Limb (tissue), 2 donors: ENCODE measurements at regions not wholly inside any gene's neighbourhood (a gene's known extent, or its start where the extent isn't known, plus 50 kb on each side); places are given as distances from the start of the nearest gene placed in this dataset.
"Not testable (repeated sequence)": the region's sequence is repeated elsewhere in the genome, so short reads cannot be mapped to it uniquely, and the experiment has no call there.

Experiments used
- DNase-seq, 2 donors: peaks; one replicate each; pipeline ENCODE4 v3.0.0-alpha.2; 2016; ENCODE audit errors: extremely low spot score in 2 of 2

DNA sequence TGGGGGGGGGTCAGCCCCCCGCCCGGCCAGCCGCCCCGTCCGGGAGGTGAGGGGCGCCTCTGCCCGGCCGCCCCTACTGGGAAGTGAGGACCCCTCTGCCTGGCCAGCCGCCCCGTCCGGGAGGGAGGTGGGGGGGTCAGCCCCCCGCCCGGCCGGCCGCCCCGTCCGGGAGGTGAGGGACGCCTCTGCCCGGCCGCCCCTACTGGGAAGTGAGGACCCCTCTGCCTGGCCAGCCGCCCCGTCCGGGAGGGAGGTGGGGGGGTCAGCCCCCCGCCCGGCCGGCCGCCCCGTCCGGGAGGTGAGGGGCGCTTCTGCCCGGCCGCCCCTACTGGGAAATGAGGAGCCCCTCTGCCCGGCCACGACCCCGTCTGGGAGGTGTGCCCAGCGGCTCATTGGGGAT, 210.7 kb upstream of the RPL34 start:
- DNase-seq: not testable (repeated sequence)

DNA sequence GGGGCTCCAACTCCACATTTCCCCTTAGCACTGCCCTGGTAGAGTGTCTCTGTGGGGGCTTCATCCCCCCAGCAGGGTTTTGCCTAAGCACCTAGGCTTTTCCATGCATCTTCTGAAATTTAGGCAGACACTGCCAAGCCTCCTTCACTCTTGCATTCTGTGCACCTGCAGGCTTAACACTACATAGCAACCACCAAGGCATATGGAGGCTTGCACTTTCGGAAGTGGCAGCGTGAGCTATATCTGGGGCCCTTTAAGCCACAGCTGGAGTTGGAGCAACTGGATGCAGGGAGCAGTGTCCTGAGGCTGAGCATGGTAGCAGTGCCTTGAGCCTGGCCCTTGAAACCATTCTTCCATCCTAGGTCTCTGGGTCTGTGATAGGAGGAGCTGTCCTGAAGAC, 214.8 kb upstream of the RPL34 start:
- no peak for DNase-seq

DNA sequence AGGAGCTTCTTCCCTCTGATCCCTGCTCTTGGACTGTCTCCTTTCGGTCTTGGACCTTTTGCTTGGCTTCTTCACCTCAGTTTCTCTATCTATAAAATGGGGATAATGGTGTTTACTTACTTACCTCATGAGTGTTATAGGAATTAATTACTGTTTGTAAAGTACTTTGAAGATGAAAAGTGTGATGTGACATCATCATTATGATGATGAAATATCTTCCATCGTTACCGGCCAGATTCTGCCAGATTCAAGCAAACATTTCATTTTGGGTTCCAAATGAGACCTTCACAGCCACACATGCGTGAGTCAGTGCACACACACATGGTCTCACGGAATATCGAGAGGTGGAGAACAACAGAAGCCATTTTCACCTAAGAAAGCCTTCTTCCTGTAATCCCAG, 220.1 kb upstream of the RPL34 start:
- no peak for DNase-seq

DNA sequence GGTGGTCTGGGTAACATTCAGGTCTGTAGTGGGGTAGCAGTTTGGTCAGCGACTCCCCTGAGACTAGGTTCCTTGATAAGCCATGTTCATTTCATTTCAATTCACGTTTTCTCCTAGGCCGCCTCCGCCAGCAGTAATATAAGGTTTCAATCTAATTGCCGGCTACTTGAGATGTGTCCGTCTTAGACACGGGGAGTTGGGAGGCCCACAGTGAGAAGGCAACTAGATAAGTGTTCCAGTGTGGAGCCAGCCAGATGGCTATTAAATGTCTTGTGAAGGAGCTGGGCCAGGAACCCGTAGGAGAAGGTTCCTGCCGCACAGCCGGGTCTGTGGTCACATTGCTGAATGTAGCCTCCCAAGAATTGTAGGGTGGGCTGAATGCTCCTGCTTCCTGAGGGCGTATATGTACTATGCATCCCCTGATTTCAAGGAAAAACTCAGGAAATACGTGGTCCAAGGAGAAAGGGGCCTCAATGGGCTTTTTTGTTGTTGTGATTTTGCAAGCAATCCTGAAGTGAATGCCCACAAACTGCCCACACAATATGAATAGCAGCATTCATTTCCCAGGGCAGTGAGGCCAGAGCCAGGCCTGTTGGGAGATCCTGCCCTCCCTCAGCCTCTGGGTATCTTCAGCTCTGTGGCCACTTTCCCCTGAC, 220.6 kb upstream of the RPL34 start:
- DNase-seq: no peak

DNA sequence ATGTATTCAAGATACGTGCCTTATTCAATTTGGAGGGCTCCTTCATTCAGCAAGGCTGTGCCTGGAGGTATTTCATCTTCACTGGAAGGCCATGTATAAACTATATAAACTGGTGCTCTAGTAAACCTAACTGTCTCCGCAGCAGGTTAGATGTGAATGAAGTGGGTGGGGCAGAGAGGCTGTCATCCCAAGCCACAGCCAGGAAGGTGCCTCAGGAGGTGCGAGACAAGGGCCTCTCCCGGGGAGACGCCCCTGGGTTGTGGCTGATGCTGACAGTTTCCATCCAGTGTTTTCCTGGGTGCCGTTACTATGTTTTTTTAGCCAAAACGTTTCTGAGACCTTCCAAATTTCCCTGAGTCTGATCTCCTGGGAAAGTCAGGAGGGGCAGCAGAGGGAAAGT, 221.5 kb upstream of the RPL34 start:
- no peak for DNase-seq

DNA sequence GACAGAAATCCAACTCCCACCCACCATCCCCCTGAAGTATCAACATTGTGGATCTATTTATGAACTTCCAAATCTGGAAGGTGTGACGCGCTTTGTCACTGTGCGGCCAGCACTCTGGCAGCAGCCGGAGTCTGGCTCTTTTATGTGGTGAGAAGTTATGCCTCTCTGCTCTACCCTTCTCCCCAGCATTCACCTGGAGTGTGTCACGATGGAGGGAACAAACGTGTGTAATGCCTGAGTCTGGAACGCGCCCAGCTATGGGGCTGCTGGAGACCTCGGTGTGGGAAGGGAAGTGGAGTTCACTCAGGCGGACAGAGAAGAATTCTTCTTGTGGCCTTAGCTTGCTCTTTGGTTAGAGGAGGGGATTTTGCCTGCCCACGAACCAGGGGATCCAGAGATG, 222.1 kb upstream of the RPL34 start:
- DNase-seq: peak; percentile 18 to 54

DNA sequence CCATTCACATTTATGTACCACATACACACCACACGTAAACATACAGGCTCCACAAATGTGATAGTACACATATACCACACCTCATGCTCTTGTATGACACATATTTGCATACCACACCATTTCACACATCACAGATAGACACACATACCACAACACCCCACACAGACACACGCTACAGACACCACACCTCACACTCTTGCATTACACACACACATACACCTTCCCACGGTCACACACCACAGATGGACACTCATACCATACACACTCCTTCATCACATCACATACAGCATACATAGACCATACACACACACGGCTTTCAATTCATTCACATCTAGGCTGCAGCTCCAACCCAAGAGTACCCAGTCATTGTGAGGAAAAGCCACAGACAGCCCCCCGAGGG, 222.5 kb upstream of the RPL34 start:
- DNase-seq: no peak

DNA sequence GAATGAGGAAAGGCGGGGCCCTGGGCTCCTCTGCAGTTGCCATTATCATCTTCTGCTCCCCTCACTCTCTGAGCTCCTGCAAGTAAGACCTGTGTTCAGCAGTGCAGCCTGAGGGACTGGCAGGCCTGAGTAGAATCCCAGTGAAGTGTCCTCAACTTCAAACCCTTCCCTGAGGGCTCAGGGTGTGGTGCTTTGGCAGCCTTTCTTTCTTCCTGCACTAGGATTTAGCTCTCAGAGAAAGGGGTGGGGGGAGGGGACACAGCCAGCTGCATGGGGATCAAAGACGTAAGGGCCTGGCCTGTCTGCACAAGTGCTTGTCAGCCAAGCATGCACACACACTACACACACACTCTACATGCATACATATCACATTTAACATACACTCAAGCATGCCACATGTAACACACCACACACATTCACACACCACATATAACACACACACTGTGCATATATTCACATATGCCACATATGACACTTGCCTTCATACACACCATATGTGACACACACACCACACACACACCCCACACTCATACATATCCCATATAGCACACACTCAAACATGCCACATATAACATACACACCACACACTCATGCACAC, 223.4 kb upstream of the RPL34 start:
- DNase-seq: peak in 1 of 2 donors; percentile 8

DNA sequence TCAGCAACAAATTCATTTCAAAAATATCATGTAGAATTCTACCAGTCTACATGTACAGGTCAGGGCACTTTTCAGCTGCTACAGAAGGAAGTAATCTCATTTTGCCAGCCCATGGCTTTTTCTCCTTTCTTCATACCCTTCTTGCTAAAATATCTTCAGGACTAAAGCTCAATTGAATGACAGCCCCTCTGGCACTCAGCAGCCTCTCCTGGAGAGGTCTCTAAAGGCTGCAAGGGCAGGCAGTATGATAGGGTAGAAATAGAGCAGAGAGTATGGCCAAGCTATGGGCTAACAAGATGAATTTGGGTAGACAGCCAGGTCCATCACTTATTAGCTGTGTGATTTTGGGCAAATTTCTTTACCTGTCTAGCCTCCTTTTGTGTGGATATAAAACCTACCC, 224.6 kb upstream of the RPL34 start:
- no peak for DNase-seq

DNA sequence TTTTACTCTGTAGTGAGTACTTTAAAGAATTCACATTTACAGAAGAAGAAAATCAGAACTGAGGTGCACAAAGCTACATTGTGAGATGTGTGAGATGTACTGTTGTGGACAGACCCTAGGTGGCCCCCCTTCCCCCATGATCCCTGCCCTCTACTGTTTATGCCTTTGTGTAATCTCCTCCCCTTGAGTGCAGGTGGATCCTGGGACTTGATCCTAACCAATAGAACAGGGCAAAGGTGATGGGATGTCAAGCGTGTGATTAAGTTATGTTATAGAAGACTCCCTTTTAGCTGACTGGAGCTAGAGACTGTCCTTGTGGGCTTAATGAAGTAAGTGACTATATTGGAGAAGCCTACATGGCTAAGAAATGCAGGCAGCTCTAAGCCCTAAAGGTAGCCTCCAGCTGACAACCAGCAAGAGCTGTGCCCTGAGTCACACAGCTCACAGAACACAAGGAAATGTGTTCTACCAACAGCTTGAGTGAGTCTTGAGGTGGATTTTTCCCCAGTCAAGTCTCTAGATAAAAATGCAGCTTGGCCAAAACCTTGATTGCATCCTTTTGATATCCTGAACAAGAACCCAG, 225.2 kb upstream of the LEF1 start:
- no peak for DNase-seq

DNA sequence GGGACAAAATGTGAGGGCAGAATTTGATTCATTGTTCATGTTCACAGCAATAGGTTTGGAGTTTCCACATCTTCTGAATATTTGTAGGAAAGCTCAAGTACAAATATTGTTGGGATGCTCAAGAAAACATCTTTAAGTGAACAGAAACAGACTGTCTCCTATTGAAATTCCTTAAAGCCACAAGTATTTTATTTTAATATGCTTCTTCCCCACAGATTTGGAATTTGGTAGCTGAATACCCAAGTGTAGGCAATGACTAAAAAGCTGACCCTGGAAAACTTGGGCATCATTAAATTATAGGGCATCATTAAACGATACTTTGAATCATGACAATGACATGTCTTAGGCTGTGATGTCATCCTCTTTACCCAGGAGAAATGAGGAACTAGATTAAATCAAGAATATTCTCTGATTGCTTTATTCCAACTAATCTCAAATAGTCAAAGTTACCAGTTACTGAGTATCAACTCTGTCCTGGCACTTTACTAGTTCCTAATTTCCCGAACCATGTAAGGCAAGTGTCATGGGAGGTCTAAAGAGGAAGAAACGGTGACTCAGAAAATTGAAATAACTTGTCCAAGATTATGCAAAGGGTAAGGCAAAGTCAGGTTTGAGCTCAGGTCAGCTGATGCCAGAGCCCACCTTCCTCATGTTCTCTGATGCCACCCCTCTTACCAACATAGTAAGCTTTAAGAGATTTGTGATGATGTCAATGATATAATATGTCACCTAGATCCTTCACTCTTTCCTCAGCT, 223.1 kb upstream of the LEF1 start:
- no peak for DNase-seq

DNA sequence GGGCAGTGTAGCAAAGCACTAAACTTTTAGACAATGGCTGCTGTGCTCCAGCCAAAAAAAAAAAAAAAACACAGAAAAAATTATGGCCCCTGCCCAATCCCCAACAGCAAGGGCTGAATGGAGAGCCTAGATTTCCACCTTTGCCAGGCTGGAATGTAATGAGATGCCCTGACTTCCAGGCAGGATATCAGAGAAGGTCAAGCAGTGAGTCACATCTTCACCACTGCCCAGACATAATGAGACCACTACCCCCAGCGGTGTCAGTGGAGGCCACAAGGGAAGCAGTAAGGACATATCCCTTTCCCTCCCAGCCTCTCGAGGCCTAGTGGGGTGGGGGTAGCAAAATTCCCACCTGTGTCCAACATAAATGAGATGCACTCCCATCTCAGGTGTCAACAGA, 216.3 kb upstream of the LEF1 start:
- no peak for DNase-seq

DNA sequence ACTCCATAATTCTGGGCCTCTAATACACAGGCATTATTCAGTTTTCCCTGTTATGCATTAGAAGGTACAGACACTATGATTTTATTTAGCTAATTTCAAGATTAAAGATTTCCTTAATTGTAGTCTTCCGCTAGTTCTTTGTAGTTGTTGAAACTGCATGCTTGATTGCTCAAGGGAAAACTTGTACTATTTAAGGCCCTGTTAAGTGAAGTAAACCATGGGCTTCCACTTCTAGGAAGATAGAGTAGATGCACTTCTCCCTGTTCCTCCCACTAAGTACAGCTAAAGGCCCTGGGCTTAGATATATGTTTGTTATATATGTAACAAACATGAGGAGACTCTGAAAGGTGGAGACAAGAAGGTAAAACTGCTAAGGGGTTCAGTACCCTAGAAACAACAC, 215.8 kb upstream of the LEF1 start:
- no peak for DNase-seq

DNA sequence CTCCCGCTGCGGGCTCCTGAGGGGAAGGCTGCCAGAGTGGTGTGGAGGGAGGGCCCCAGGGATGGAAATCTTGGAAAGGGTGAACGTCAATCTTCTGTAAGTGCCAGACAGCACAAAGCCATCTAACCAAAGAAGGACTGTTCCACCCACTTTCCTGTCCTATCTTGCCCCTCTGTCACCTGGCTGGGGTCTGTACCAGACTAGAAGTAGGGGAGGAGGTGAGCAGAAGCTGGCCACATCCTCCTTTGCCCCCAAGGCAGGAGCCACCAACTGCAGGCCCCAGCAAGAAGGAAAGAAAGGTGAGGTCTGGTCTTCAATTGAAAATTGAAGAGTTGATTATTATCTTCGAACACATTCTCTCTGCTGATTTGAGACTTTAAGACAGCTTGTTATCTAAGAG, 214.4 kb upstream of the LEF1 start:
- no peak for DNase-seq

DNA sequence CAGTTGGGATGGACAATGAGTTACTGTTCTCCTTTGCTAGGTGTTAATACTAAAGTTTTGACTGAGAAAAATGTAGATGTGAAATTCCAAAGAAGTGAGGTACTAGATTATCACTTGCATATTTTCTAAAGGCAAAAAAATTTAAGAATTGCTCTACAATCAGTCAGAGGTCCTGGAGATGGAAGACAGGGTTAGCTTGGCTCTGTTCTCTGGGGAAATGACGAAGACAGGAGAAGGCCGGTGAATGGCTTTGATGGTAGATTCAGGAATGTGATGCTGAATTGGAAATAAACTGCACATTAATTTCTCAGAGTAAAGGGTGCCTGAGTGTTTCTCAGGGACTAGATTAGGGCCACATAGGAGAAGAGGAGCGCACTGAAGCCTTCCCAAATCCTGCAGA, 214.0 kb upstream of the LEF1 start:
- no peak for DNase-seq

DNA sequence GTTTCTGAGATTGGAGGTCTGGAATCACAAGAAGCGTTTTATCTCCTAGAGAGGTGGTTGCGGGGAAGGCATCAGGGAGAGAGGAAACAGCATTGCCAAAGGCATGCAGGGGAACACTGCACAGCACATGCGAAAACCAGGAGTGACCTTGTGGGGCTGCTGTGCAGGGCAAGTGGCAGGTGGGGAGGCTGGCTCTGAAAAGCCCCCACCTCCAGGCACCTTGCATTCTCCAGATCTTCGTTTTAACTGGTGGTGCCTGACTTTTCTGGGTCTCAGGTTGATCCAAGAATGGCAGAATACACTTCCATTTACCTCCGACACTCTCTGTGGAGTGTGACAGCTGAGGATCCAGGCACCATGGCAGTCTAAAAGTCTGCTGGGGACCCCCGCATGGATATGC, 209.4 kb upstream of the LEF1 start:
- no peak for DNase-seq

DNA sequence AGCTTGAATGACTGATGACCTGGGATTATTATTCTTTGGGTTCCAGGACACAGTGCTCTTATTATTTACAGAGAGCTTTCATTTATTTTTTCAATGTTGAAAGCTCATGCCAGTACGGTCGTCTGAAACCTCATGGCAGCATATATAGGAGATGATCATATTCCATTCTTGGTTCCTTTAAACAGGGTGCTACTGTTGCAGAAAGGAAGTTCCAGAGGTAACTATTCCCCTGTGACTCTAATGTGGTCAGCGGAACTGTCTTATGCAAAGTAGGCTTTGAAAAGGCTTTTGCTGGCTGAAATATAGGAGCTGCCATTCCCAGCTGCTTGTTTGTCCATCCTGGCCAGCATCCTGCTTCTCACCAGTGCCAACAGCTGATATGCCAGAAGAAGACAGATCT, 208.3 kb upstream of the LEF1 start:
- no peak for DNase-seq

DNA sequence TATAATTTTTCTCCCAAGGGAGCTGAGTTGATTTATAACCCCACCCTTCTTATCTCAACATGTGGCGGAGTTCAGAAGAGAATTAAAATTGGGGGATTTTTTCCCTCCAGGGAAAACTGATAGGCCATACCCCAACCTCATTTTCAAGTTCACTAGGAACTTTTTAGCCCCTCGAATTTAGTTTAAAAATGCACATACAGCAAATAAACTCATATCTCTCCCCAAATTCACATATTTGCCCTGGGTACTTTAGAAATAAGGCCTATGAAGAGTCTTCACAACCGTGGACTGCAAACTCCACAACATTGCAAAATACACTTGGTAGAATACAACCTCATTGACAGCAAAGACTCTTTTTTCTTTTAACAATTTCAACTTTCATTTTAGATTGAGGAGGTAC, 206.7 kb upstream of the LEF1 start:
- DNase-seq: no peak

DNA sequence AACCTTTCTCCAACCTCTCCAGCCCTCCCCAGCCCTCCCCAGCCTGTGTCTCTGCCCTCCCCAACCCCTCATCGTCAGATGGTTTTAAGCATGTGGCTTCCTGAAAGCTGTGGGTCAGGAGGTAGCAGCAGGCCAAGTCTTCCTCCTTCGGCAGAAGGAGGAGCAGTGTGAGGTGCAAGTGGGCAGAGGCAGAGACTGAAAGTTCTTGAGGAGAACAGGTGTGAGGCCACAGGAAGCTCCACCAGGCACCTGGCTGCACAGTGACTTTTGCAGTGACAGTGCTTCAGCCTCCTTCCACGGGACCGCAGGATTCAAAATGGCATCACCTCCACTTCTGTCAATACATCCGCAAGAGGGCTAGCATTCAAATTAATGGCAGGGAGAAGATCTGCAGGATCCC, 203.9 kb upstream of the LEF1 start:
- DNase-seq: no peak

DNA sequence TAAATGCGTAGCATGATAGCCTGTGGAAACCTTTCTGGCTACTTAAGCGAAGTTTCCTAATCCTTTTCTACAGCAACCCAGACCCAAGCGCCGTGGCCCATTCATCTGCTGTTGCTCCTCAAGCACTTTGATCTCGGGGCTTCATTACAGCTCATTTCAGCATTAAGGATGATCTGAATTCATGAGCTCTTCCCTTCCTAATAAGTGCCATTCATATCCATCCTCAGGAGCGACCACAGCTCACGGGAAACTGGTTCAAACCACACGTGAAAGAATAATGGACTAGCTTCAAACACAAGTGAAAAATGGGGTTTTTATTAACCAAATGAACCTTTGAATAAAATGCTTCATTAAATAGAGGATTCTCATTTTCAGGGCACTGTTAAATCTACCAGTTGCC, 202.6 kb upstream of the LEF1 start:
- DNase-seq: no peak

DNA sequence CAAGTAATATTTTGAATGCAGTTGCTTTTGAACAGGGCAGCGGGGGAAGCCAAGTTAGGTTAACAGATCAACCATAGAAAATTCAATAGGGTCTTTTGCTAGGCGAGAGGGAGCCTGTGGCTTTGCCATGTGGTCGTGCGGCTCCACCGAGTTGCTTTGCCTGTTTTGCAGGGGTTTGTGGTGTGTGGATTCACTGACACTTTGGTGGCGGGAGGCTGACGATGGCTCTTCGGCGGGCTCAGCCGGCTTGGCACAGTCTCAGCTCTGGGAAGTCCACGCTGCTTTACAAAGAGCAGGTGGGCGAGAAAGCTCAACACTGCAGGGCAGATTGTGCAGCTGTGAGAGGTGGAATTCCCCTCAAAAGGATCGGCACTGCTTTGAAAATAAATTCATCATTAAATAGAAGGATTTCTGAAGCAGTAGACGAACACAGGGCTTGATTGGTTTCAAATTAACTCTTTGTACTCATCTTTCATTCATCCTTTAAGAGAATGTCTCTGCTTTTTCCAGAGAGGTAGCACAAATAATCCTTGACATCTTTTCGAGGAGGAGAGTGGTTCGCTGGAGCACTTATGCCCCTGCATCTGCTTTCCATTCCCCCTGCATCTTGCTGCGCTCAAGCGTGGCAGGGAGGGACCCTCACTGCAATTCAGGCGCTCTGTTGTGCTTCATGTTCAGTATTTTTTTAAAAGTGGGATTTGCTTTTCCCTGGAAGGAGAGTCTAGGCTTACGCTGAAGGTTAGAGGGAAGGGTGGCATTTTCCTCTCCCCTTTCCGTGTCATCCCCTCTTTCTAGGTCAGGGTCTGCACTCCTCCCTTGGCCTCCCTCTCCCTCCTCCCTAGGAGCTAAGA, 201.8 kb upstream of the LEF1 start:
- DNase-seq: peak in 1 of 2 donors; percentile 47
